Heart left ventricle (tissue), 16 donors: ENCODE measurements at regions not wholly inside any gene's neighbourhood (a gene's known extent, or its start where the extent isn't known, plus 50 kb on each side); places are given as distances from the start of the nearest gene placed in this dataset.
"Not testable (repeated sequence)": the region's sequence is repeated elsewhere in the genome, so short reads cannot be mapped to it uniquely, and the experiment has no call there.

Experiments
- ATAC-seq, 4 donors: fragments of 200-7000 bp; cut with Tn5 transposase; one replicate each; pipeline ENCODE4 v1.9.1; 2020 to 2022; ENCODE audit warnings: moderate library complexity in 4 of 4, mild to moderate bottlenecking in 3 of 4, moderate number of reproducible peaks in 1 of 4
- DNase-seq, 5 donors: peaks; one replicate each; pipeline ENCODE4 v3.0.0-alpha.2; 2020
- H3K27ac ChIP-seq, 12 donors: fragments of 200-600 bp; sonication (generic) in 4 of 12; one replicate each; pipeline versions ENCODE4 v1.5.0 to v1.8.0; 2016 to 2022; ENCODE audit warnings: mild to moderate bottlenecking in 2 of 12
- H3K27me3 ChIP-seq, 9 donors: fragments of 200-600 bp; sonication (generic) in 2 of 9; one replicate each; pipeline versions ENCODE4 v1.5.1 to v1.8.0; 2016 to 2022; ENCODE audit warnings: mild to moderate bottlenecking in 3 of 9
- H3K36me3 ChIP-seq, 9 donors: fragments of 200-600 bp; sonication (generic) in 2 of 9; one replicate each; pipeline versions ENCODE4 v1.5.0 to v1.8.0; 2018 to 2022; ENCODE audit warnings: mild to moderate bottlenecking in 2 of 9
- H3K4me1 ChIP-seq, 12 donors: fragments of 200-600 bp; sonication (generic) in 4 of 12; one replicate each; pipeline versions ENCODE4 v1.5.0 to v1.8.0; 2016 to 2022; ENCODE audit warnings: mild to moderate bottlenecking in 3 of 12
- H3K4me3 ChIP-seq, 12 donors: fragments of 200-600 bp; sonication (generic) in 4 of 12; one replicate each; pipeline versions ENCODE4 v1.5.0 to v1.8.0; 2017 to 2022; ENCODE audit warnings: mild to moderate bottlenecking in 9 of 12, moderate library complexity in 4 of 12
- H3K9me3 ChIP-seq, 12 donors: fragments of 200-600 bp; sonication (generic) in 4 of 12; one replicate each; pipeline versions ENCODE4 v1.5.0 to v1.8.0; 2016 to 2022; ENCODE audit warnings: mild to moderate bottlenecking in 1 of 12
- CTCF ChIP-seq, 12 donors: fragments of 200-600 bp; sonication (generic) in 4 of 12; IDR thresholded peaks; one replicate each; pipeline versions ENCODE4 v1.5.0 to v1.8.0; 2018 to 2022; ENCODE audit warnings: antibody characterized with exemption in 12 of 12, mild to moderate bottlenecking in 5 of 12
- POLR2A ChIP-seq, 2 donors: fragments of 450-650 bp; IDR thresholded peaks; one replicate each; pipeline ENCODE4 v1.6.1; 2017; ENCODE audit warnings: antibody characterized with exemption in 2 of 2, mild to moderate bottlenecking in 2 of 2, moderate library complexity in 2 of 2
- WGBS, 4 donors: extraction: QIAGEN DNeasy Blood & Tissue Kit in 2 of 4; methylation state at CpG; one replicate each; pipeline versions ENCODE4 v1.1.5 to v1.1.7; 2013 to 2018; 5-methylcytosine and 5-hydroxymethylcytosine counted together
- intact Hi-C, 10 donors: fragments of 100-400 bp; cut with DNase I; formaldehyde crosslinking; loops; one replicate each; pipeline versions ENCODE4 v1.11.1 to v1.14.2; 2022
- donor health status: ischemic (EF 13 %, LVEDD 7.1; RV severe dilation, severe dysfunction).
- donor health status: healthy with polysubstance abuse.
- donor health status: DM: no; HTN: yes; CAD: no.
- donor health status: DM: no; HTN: no; CAD: no.
- donor health status: ischemic (EF 25% LVEDD 6.9; RV normal size, moderate dysfunction).
- donor health status: ischemic (EF 25% LVEDD 5.7; RV mildly dilated, moderate dysfunction).
- donor health status: healthy.
- donor health status: DM: yes; HTN: yes; CAD: no.
- donor health status: ischemic (EF 35%, LVEDD 5.7; RV mildly dilated, moderate dysfunction).
- donor health status: nonischemic (EF 11% LVEDD 7.7; RV severe dilation, severe dysfunction).
- donor health status: DM: yes; HTN: yes; CAD: no.
- donor health status: PGD.
- donor health status: ischemic (EF 29% LVEDD 5.4; RV normal size, mild dysfunction).
- donor health status: nonischemic (EF 23%, LVEDD 6.1; RV moderate dilation, normal function).

DNA sequence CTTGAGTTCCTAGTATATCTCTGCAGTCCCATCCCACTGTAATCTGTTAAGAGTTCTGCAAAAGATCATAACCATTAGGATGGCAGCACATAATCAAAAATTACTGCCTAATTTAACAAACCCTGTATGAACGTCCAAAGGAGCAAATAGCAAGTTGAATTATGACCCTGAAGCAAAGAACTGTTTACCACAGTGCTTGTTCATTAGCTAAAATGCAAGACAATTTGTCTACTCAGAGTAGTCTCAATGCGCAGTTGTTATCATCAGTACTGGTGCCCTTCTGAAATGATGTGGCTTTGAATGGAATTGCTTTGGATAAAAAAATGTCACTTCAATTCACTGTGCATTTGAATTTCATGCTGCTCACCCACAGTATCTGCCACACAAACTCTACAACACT, 817.0 kb downstream of the SORCS1 start:
- intact Hi-C loops: no loop called here
- no peak for ATAC-seq
- Histone ChIP-seq H3K4me3 (no peak overlapping the region), H3K36me3 (no peaks in the 10 kb centered on the region), H3K9me3 (no peaks in the 10 kb centered on the region), H3K27ac (no peak overlapping the region), H3K27me3 (no peaks in the 10 kb centered on the region), H3K4me1 (no peaks in the 10 kb centered on the region)
- DNase-seq: no peak
- WGBS, 4 donors: 70 to 81% (median 77%) methylated on average over 2 of the region's 2 CpGs
- no peak for TF ChIP-seq POLR2A (IDR thresholded peaks at IDR 0.05)

GRCh38 chr10:106343539-106343938, 821.0 kb downstream of the SORCS1 start:
- intact Hi-C loops, H3K36me3 ChIP-seq, DNase-seq, H3K9me3 ChIP-seq, H3K4me3 ChIP-seq, H3K27me3 ChIP-seq, H3K4me1 ChIP-seq, H3K27ac ChIP-seq, ATAC-seq: not testable (repeated sequence)
- 59 to 79% (median 69%) methylated on average over 10 of the region's 10 CpGs for WGBS, 4 donors

- Histone ChIP-seq H3K4me3 (no peak overlapping the region), H3K36me3 (no peaks in the 10 kb centered on the region), H3K9me3 (no peaks in the 10 kb centered on the region), H3K27me3 (no peaks in the 10 kb centered on the region), H3K27ac (no peak overlapping the region), H3K4me1 (no peaks in the 10 kb centered on the region)
- no peak for ATAC-seq
- DNase-seq: no peak
- intact Hi-C loops: no loop called here
- WGBS, 4 donors: 65 to 73% (median 67%) methylated on average over 3 of the region's 3 CpGs
- TF ChIP-seq POLR2A (IDR thresholded peaks at IDR 0.05) (no peak), CTCF (IDR thresholded peaks at IDR 0.05) (no peak)
Observed at GRCh38 chr10:106341356-106341755, 823.1 kb downstream of the SORCS1 start.

- no peaks in the 10 kb centered on the region for H3K4me1 ChIP-seq
- WGBS, 4 donors: 19 to 37% (median 29%) methylated on average over 2 of the region's 2 CpGs
- H3K27me3 ChIP-seq: no peaks in the 10 kb centered on the region
- no peak overlapping the region for H3K27ac ChIP-seq
- TF ChIP-seq POLR2A (IDR thresholded peaks at IDR 0.05): no peak
- no peak for TF ChIP-seq CTCF (IDR thresholded peaks at IDR 0.05)
- intact Hi-C loops: no loop called here
- H3K36me3 ChIP-seq: no peaks in the 10 kb centered on the region
- no peaks in the 10 kb centered on the region for H3K9me3 ChIP-seq
- ATAC-seq (no peak), DNase-seq (no peak)
- no peak overlapping the region for H3K4me3 ChIP-seq
Observed at GRCh38 chr10:106338486-106338885, 826.0 kb downstream of the SORCS1 start.

DNA sequence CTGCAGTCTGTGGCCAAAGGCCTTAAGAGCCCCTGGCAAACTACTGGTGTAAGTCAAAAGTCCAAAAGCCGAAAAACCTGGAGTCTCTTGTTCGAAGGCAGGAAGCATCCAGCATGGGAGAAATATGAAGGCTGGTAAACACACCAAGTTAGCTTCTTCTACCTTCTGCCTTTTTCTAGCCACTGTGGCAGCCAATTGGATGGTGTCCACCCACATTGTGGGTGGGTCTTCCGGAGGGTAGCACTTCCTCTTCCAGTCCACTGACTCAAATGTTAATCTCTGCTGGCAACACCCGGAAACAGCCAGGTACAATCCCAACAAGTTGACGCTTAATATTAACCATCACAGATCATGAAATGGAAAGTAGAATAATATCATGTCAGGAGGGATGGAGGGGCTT, 827.6 kb downstream of the SORCS1 start:
- DNase-seq (no peak), ATAC-seq (no peak)
- TF ChIP-seq POLR2A (IDR thresholded peaks at IDR 0.05) (no peak), CTCF (IDR thresholded peaks at IDR 0.05) (no peak)
- Histone ChIP-seq H3K4me1 (no peaks in the 10 kb centered on the region), H3K9me3 (no peaks in the 10 kb centered on the region), H3K4me3 (no peak overlapping the region), H3K36me3 (no peaks in the 10 kb centered on the region), H3K27ac (no peak overlapping the region), H3K27me3 (no peaks in the 10 kb centered on the region)
- intact Hi-C loops: no loop called here
- WGBS, 4 donors: 88 to 94% (median 90%) methylated on average over 4 to 5 of the region's 5 CpGs
